ENCODE measurements at regions not wholly inside any gene's neighbourhood (a gene's known extent, or its start where the extent isn't known, plus 50 kb on each side); places are given as distances from the start of the nearest gene placed in this dataset.

DNA sequence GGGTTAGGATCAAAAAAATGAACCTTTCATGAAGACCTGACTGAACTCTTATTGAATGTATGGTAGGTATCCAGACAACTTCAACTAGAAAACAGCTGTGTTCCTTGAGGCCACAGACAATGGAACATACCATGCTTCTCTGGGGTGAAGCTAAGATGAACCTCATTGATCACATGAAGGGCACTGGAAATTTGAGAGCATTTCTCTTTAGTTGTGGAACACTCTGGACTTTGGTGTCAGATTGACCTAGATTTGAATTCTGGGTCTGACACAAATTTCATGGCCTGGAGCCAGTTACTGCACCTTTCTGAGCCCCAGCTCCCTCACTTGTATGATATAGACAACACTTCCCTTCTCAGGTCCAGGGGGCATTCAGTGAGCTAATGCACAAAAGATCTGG lies 411.2 kb upstream of the ID2 start:
- no peak for DNase-seq (ENCODE audit: low read depth, low spot score)
- no peak for ATAC-seq
- intact Hi-C loops (cut with micrococcal nuclease), result no loop called here
- no peak overlapping the region for H3K4me3 ChIP-seq (replicated peaks in 1 of 2; ENCODE audit: low read depth in 1 of 2, low read length in 2 of 2)
- no peak overlapping the region for H2AFZ ChIP-seq (ENCODE audit: low read depth, low read length, poor library complexity, severe bottlenecking)
- H3K4me1 ChIP-seq (ENCODE audit: control insufficient read depth in 1 of 2, insufficient read depth in 2 of 2, low read length in 2 of 2), result peaks cover 0 to 11% of the 10 kb centered on the region in 2 experiments; a peak in 2 of 4 replicates
- no peak overlapping the region for H3K27ac ChIP-seq (ENCODE audit: low read depth, low read length)
- ChIA-PET POLR2A (no interaction called here), CTCF (no interaction called here), RAD21 (ENCODE audit: low non-redundant PET in 1 of 2, low total read pairs in 2 of 2, uncharacterized antibody in 2 of 2, unreplicated experiment in 2 of 2) (no interaction called here)
- H3K36me3 ChIP-seq (ENCODE audit: control insufficient read depth in 1 of 2, insufficient read depth in 2 of 2, low read length in 2 of 2), result no peaks in the 10 kb centered on the region
- no peaks in the 10 kb centered on the region for H3K9me2 ChIP-seq (ENCODE audit: insufficient read depth)
- H3K9ac ChIP-seq (ENCODE audit: low read length), result no peak overlapping the region
- H3K4me2 ChIP-seq (ENCODE audit: low read length), result no peak overlapping the region
- TF ChIP-seq SP1 (IDR thresholded peaks at IDR 0.05; ENCODE audit: low read depth) (no peak), EGR1 (IDR thresholded peaks at IDR 0.05; ENCODE audit: low read depth) (no peak), CTCF (IDR thresholded peaks at IDR 0.05 in 2 of 3, conservative IDR thresholded peaks at IDR 0.05 in 1 of 3; ENCODE audit: borderline replicate concordance in 1 of 3, insufficient read depth in 1 of 3, low read depth in 2 of 3, low read length in 2 of 3) (no peak), EZH2phosphoT487 (IDR thresholded peaks at IDR 0.05; ENCODE audit: borderline replicate concordance) (no peak), FOSL1 (IDR thresholded peaks at IDR 0.05; ENCODE audit: low read depth) (no peak), CBX3 (IDR thresholded peaks at IDR 0.05; ENCODE audit: low read depth) (no peak)
- TF ChIP-seq, protein P1, sequence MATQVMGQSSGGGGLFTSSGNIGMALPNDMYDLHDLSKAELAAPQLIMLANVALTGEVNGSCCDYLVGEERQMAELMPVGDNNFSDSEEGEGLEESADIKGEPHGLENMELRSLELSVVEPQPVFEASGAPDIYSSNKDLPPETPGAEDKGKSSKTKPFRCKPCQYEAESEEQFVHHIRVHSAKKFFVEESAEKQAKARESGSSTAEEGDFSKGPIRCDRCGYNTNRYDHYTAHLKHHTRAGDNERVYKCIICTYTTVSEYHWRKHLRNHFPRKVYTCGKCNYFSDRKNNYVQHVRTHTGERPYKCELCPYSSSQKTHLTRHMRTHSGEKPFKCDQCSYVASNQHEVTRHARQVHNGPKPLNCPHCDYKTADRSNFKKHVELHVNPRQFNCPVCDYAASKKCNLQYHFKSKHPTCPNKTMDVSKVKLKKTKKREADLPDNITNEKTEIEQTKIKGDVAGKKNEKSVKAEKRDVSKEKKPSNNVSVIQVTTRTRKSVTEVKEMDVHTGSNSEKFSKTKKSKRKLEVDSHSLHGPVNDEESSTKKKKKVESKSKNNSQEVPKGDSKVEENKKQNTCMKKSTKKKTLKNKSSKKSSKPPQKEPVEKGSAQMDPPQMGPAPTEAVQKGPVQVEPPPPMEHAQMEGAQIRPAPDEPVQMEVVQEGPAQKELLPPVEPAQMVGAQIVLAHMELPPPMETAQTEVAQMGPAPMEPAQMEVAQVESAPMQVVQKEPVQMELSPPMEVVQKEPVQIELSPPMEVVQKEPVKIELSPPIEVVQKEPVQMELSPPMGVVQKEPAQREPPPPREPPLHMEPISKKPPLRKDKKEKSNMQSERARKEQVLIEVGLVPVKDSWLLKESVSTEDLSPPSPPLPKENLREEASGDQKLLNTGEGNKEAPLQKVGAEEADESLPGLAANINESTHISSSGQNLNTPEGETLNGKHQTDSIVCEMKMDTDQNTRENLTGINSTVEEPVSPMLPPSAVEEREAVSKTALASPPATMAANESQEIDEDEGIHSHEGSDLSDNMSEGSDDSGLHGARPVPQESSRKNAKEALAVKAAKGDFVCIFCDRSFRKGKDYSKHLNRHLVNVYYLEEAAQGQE (IDR thresholded peaks at IDR 0.05; ENCODE audit: low read depth), result no peak
- H4K20me1 ChIP-seq (ENCODE audit: insufficient read depth), result no peaks in the 10 kb centered on the region; the same call in 1 of the 2 replicates
- H3K79me2 ChIP-seq (ENCODE audit: insufficient read depth, low read length), result no peaks in the 10 kb centered on the region
- H3K27me3 ChIP-seq (ENCODE audit: insufficient read depth, low read length), result no peaks in the 10 kb centered on the region
- no TSS peak for BruUV-seq (replicated peaks)
- H3K9me3 ChIP-seq (ENCODE audit: control insufficient read depth in 1 of 2, insufficient read depth in 1 of 2, low read depth in 1 of 2, low read length in 2 of 2), result no peaks in the 10 kb centered on the region
